NB4 (cell line): ENCODE measurements at regions not wholly inside any gene's neighbourhood (a gene's known extent, or its start where the extent isn't known, plus 50 kb on each side); places are given as distances from the start of the nearest gene placed in this dataset.
A peak's percentile ranks its signal among the peaks of the same experiment; 100 is the strongest.

ENCODE experiments used
- DNase-seq: peaks from one replicate; pipeline ENCODE4 v3.0.0; 2010; ENCODE audit warnings: low read depth
- H3K4me3 ChIP-seq: one replicate; pipeline ENCODE4 v1.5.1; 2011; ENCODE audit warnings: mild to moderate bottlenecking, low read depth, low read length, moderate library complexity
- CTCF ChIP-seq: IDR thresholded peaks from one replicate; pipeline ENCODE4 v1.5.1; 2012; ENCODE audit warnings: low read depth, low read length
- MAX ChIP-seq: IDR thresholded peaks from 2 replicates; pipeline ENCODE4 v1.6.1; 2011; ENCODE audit warnings: low read depth, low read length
- MYC ChIP-seq: IDR thresholded peaks from 2 replicates; pipeline ENCODE4 v1.6.1; 2011; ENCODE audit warnings: low read depth, low read length
- POLR2A ChIP-seq: IDR thresholded peaks from 2 replicates; pipeline ENCODE4 v1.6.1; 2011; ENCODE audit warnings: mild to moderate bottlenecking; ENCODE audit not compliant: insufficient read length; ENCODE audit errors: extremely low read depth

GRCh38 chr6:117079951-117080350 is 185.4 kb upstream of the VGLL2 start:
- no peak overlapping the region for H3K4me3 ChIP-seq
- TF ChIP-seq MAX (no peak), POLR2A (no peak)
- no peak for DNase-seq

DNA sequence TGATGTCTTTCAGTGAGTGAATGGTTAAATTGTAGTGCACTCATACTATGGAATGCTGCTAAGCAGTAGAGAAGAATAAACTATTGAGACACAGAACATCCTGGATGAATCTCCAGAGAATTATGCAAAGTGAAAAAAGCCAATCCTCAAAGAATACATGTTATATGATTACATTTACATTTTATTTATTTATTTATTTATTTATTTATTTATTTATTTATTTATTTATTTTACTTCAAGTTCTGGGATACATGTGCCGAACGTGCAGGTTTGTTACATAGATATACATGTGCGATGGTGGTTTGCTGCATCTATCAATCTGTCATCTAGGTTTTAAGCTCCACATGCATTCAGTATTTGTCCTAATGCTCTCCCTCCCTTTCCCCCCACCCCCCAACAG is 175.8 kb upstream of the VGLL2 start:
- no peak for TF ChIP-seq MYC
- no peak for TF ChIP-seq CTCF
- no peak for TF ChIP-seq MAX
- no peak for DNase-seq
- no peak overlapping the region for H3K4me3 ChIP-seq

DNA sequence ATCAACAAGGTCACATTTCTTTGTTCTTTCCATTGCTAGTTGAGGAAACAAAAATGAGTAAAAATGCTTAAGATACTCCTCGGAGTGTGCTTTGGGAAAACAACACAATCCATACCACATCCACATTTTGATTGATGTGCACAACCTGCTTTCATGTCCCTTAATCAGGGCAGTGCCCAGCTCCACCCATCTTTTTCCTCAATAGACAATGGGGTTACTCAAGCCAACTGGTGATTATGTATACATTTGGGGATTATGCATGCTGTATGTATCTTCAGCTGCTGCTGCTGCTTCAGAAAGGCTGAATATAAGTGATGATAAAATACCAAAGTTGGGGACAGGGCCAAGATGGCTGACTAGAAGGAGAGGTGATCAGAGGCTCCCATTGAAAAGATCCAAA is 155.2 kb upstream of the VGLL2 start:
- no peak overlapping the region for H3K4me3 ChIP-seq
- TF ChIP-seq POLR2A, result no peak
- TF ChIP-seq CTCF, result no peak
- TF ChIP-seq MAX, result no peak
- TF ChIP-seq MYC, result no peak
- no peak for DNase-seq

DNA sequence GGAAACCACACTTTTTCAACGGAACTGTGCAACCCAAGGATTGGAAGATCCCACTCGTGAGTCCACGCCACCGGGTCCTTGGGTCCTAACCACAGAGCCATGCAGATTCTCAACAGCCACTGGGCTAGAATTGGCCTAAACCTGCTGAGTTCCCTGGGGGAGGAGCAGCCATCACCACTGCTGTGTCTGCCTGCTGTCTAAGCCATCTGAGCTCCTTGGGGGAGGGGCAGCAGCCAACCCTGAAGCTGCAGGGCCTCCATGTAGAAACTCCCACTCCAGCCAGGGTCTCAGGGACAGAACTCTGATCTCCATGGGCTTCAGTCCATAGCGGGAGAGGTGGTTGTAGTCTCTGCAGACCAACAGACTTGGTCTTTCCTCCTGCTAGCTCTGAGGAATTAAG is 154.6 kb upstream of the VGLL2 start:
- no peak for DNase-seq
- H3K4me3 ChIP-seq, result no peak overlapping the region
- TF ChIP-seq MYC, result no peak
- TF ChIP-seq CTCF, result no peak
- no peak for TF ChIP-seq POLR2A
- TF ChIP-seq MAX, result no peak

DNA sequence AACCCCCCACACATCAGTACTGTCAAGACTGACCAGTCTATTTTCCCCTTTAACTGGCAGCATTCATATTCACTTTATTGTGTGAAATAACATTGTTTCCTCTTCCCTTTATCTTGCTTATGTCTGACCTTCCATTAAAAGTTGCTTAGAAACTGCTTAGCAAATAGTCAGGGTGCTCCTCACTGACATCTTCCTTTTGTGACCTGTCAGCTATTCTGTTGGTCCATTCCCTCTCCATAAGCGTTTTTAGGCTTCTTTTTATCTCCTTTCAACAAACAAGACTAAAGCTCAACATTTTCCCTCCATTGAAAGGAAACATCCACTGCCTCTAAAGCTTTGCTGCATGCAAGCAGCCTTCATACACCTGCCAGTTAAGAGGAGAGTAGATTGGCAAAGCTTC is 147.7 kb upstream of the VGLL2 start:
- no peak overlapping the region for H3K4me3 ChIP-seq
- DNase-seq, result no peak
- no peak for TF ChIP-seq MYC
- no peak for TF ChIP-seq MAX
- TF ChIP-seq CTCF, result no peak
- TF ChIP-seq POLR2A, result no peak

DNA sequence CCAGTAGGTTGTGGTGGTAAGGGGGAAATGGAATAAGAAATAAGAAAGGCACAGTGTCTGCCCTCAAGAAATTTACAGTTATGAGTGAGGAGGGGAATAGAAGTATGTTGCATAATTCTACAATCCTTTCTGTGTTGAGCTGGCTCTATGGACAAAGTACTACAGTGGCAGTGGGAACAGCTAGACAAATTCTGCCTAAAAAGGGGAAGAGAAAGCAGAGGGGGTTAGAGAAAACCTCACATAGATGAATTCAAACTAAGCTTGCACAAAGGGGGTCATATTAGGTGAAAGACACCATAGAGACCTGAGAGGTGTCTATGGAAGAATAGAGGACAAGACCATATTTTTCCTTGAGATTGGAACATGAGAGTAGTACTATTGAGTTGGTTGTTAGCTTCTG is 146.9 kb upstream of the VGLL2 start:
- no peak overlapping the region for H3K4me3 ChIP-seq
- TF ChIP-seq POLR2A (no peak), MAX (no peak)
- peak; percentile 51 for DNase-seq

DNA sequence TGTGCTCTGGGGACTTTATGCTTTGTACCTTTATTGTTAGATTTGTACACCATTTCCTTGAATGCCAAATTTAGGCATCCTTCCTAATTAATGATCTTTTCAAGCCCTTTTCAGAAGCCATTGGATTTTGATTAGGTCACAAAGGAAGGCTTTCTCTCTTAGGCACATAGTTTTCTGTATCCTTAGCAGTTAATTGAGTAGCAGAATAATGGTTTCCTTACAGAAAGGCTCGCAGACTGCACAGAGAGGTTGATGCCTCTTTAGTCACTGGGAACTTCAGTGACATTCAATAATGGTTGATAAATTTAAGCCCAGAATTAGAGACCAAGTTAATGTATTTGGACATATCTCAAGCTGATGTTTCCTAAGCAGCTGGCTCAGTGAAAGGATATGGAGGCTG is 139.1 kb upstream of the VGLL2 start:
- DNase-seq, result no peak
- TF ChIP-seq CTCF (no peak), MYC (no peak)
- H3K4me3 ChIP-seq, result no peak overlapping the region
